HepG2 (cell line): ENCODE measurements at regions not wholly inside any gene's neighbourhood (a gene's known extent, or its start where the extent isn't known, plus 50 kb on each side); places are given as distances from the start of the nearest gene placed in this dataset.
"Not testable (repeated sequence)": the region's sequence is repeated elsewhere in the genome, so short reads cannot be mapped to it uniquely, and the experiment has no call there.

Experiments
- CTCF ChIP-seq: sonication (generic); formaldehyde crosslinking; IDR thresholded peaks from 2 replicates; pipeline ENCODE4 v1.5.0; 2020; ENCODE audit warnings: mild to moderate bottlenecking, missing genetic modification reagents, moderate library complexity
- E2F5 ChIP-seq: sonication (generic); formaldehyde crosslinking; conservative IDR thresholded peaks from 2 replicates; pipeline ENCODE4 v1.4.0; 2020; ENCODE audit warnings: missing genetic modification reagents
- ETV6 ChIP-seq: sonication (generic); formaldehyde crosslinking; conservative IDR thresholded peaks from 2 replicates; pipeline ENCODE4 v1.4.0; 2020; ENCODE audit warnings: missing genetic modification reagents
- HOXA7 ChIP-seq: sonication (generic); formaldehyde crosslinking; IDR thresholded peaks from 2 replicates; pipeline ENCODE4 v1.8.1; 2022; ENCODE audit warnings: mild to moderate bottlenecking, missing genetic modification reagents, moderate library complexity
- NR2C2 ChIP-seq: sonication (generic); formaldehyde crosslinking; IDR thresholded peaks from 2 replicates; pipeline ENCODE4 v1.4.0; 2020; ENCODE audit warnings: missing genetic modification reagents, mild to moderate bottlenecking, moderate library complexity, borderline replicate concordance
- SMAD1 ChIP-seq: sonication (generic); formaldehyde crosslinking; IDR thresholded peaks from 2 replicates; pipeline ENCODE4 v1.4.0; 2020; ENCODE audit warnings: missing genetic modification reagents, low read depth, mild to moderate bottlenecking, borderline replicate concordance
- SP1 ChIP-seq, 2 experiments: fragments of 450-650 bp in 1 of 2; sonication (generic) in 1 of 2; formaldehyde crosslinking in 1 of 2; IDR thresholded peaks; 2 replicates each; pipeline versions ENCODE4 v1.4.0 to v1.6.1; 2016 to 2020; ENCODE audit warnings: missing genetic modification reagents in 1 of 2
- ZEB1 ChIP-seq: IDR thresholded peaks from 2 replicates; pipeline ENCODE4 v1.6.1; 2012; ENCODE audit warnings: mild to moderate bottlenecking, low read depth, inconsistent platforms; ENCODE audit not compliant: insufficient replicate concordance
- ZNF431 ChIP-seq: sonication (generic); formaldehyde crosslinking; IDR thresholded peaks from 2 replicates; pipeline ENCODE4 v1.9.0; 2022; ENCODE audit warnings: missing genetic modification reagents, low read depth, mild to moderate bottlenecking, borderline replicate concordance
- TF ChIP-seq, protein P1 (sequence below): sonication (generic); formaldehyde crosslinking; IDR thresholded peaks from 2 replicates; pipeline ENCODE4 v1.9.0; 2022; ENCODE audit warnings: missing genetic modification reagents, mild to moderate bottlenecking, borderline replicate concordance

GRCh38 chr3:125915437-125915787 is 53.6 kb upstream of the ROPN1B start:
- not testable (repeated sequence) for TF ChIP-seq SMAD1 (CRISPR knock-in tag); ZNF431 (CRISPR knock-in tag); HOXA7 (CRISPR knock-in tag); CTCF; ETV6; ZEB1; NR2C2; E2F5 (CRISPR knock-in tag); SP1 (IDR thresholded peaks at IDR 0.05); SP1 (CRISPR knock-in tag; IDR thresholded peaks at IDR 0.05)
- TF ChIP-seq, protein P1, sequence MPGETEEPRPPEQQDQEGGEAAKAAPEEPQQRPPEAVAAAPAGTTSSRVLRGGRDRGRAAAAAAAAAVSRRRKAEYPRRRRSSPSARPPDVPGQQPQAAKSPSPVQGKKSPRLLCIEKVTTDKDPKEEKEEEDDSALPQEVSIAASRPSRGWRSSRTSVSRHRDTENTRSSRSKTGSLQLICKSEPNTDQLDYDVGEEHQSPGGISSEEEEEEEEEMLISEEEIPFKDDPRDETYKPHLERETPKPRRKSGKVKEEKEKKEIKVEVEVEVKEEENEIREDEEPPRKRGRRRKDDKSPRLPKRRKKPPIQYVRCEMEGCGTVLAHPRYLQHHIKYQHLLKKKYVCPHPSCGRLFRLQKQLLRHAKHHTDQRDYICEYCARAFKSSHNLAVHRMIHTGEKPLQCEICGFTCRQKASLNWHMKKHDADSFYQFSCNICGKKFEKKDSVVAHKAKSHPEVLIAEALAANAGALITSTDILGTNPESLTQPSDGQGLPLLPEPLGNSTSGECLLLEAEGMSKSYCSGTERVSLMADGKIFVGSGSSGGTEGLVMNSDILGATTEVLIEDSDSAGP (CRISPR knock-in tag) = not testable (repeated sequence)
